ENCODE measurements at regions not wholly inside any gene's neighbourhood (a gene's known extent, or its start where the extent isn't known, plus 50 kb on each side); places are given as distances from the start of the nearest gene placed in this dataset.
"Not testable (repeated sequence)": the region's sequence is repeated elsewhere in the genome, so short reads cannot be mapped to it uniquely, and the experiment has no call there.

- TF ChIP-seq POLR2A, CTCF (IDR thresholded peaks at IDR 0.05): not testable (repeated sequence)
Observed at GRCh38 chr9:41741173-41741572, 388.1 kb downstream of the CNTNAP3B start.
